ENCODE measurements at regions not wholly inside any gene's neighbourhood (a gene's known extent, or its start where the extent isn't known, plus 50 kb on each side); places are given as distances from the start of the nearest gene placed in this dataset.

GRCh38 chr9:28841775-28842174, 1268.5 kb upstream of the C9orf72 start:
- no peak for TF ChIP-seq CTCF (IDR thresholded peaks at IDR 0.05; ENCODE audit: low read depth, low read length)
- H3K4me3 ChIP-seq (ENCODE audit: low read depth, low read length): no peak overlapping the region

GRCh38 chr9:28847331-28847730, 1274.0 kb upstream of the C9orf72 start:
- no peak for TF ChIP-seq CTCF (IDR thresholded peaks at IDR 0.05; ENCODE audit: low read depth, low read length)
- H3K4me3 ChIP-seq (ENCODE audit: low read depth, low read length): no peak overlapping the region

GRCh38 chr9:28848671-28849070, 1275.4 kb upstream of the C9orf72 start:
- TF ChIP-seq CTCF (IDR thresholded peaks at IDR 0.05; ENCODE audit: low read depth, low read length): no peak

GRCh38 chr9:28853477-28853876, 1280.2 kb upstream of the C9orf72 start:
- no peak overlapping the region for H3K4me3 ChIP-seq (ENCODE audit: low read depth, low read length)
- no peak for TF ChIP-seq CTCF (IDR thresholded peaks at IDR 0.05; ENCODE audit: low read depth, low read length)

More at GRCh38 chr9:28848671-28849070, 1275.4 kb upstream of the C9orf72 start:
- H3K4me3 ChIP-seq (ENCODE audit: low read depth, low read length): no peak overlapping the region

DNA sequence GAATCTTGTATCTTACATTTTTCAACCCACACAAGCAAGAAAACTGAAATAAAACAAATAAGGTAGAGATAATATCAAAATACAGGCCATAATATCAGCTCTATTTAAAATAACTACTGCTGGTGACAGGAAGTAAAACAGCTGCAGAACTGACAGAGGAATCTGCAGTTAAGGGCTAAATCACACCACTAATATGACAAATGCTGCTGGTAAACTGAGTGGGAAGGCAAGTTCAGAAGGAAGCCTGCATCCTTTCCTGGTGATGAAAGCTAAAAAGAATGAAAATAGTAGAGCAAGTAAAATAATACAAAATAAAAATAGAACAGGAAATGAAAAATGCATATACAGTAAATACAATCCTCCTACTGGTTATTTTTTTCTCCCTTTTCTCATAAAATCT, 1293.7 kb upstream of the C9orf72 start:
- no peak overlapping the region for H3K4me3 ChIP-seq (ENCODE audit: low read depth, low read length)
- TF ChIP-seq CTCF (IDR thresholded peaks at IDR 0.05; ENCODE audit: low read depth, low read length): no peak

- no peak overlapping the region for H3K4me3 ChIP-seq (ENCODE audit: low read depth, low read length)
- TF ChIP-seq CTCF (IDR thresholded peaks at IDR 0.05; ENCODE audit: low read depth, low read length): no peak
Observed at GRCh38 chr9:28868228-28868990, 1295.1 kb upstream of the C9orf72 start.

DNA sequence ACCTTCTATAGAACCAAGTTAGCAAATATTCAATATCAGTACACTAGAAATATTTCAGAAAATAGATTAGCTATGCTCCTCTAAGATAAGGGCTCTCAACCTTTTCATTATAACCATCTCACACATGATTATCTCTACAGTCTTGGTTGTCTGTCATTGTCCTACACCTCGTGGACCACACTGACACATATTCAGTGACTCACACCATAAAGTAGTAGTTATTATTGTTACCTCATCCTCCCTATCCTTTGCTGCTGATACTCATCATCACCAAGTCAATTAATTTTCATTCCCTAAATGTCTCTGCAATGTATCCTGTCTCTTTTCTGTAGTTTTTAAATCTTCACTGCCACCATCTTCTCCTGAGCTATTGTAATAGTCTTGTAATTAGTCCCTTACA, 1309.2 kb upstream of the C9orf72 start:
- no peak for TF ChIP-seq CTCF (IDR thresholded peaks at IDR 0.05; ENCODE audit: low read depth, low read length)
- no peak overlapping the region for H3K4me3 ChIP-seq (ENCODE audit: low read depth, low read length)

Measured in WI38 (cell line).